ENCODE measurements at regions not wholly inside any gene's neighbourhood (a gene's known extent, or its start where the extent isn't known, plus 50 kb on each side); places are given as distances from the start of the nearest gene placed in this dataset.

DNA sequence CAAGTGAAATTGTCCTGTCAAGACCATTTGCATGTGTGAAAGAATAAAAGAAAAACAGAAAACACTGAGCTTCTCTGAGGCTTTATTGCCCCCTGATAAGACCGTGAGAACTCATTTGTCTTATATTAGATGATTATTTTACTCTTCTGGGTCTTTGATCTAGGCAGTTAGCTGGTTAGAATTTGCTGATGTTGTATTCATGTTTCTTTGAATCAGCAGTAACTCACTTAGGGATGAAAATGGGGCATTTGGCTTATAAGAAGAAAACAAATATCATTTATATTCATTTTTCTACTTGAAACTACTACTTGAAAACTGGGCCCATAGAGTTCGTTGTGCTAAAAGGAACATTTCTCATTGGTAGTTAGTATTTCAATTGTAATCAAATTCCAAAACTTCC, 93.1 kb upstream of the RBFOX1 start:
- TF ChIP-seq, protein P1, sequence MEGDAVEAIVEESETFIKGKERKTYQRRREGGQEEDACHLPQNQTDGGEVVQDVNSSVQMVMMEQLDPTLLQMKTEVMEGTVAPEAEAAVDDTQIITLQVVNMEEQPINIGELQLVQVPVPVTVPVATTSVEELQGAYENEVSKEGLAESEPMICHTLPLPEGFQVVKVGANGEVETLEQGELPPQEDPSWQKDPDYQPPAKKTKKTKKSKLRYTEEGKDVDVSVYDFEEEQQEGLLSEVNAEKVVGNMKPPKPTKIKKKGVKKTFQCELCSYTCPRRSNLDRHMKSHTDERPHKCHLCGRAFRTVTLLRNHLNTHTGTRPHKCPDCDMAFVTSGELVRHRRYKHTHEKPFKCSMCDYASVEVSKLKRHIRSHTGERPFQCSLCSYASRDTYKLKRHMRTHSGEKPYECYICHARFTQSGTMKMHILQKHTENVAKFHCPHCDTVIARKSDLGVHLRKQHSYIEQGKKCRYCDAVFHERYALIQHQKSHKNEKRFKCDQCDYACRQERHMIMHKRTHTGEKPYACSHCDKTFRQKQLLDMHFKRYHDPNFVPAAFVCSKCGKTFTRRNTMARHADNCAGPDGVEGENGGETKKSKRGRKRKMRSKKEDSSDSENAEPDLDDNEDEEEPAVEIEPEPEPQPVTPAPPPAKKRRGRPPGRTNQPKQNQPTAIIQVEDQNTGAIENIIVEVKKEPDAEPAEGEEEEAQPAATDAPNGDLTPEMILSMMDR (IDR thresholded peaks at IDR 0.05; ENCODE audit: low read depth, low read length), result no peak
- TF ChIP-seq EZH2phosphoT487 (IDR thresholded peaks at IDR 0.05; ENCODE audit: low read depth), result no peak
